ENCODE measurements at regions not wholly inside any gene's neighbourhood (a gene's known extent, or its start where the extent isn't known, plus 50 kb on each side); places are given as distances from the start of the nearest gene placed in this dataset.

- TF ChIP-seq POLR2A (IDR thresholded peaks at IDR 0.05) (no peak), CTCF (IDR thresholded peaks at IDR 0.05) (no peak)
Measured at GRCh38 chr5:53191548-53192165, 82.1 kb upstream of the MOCS2 start.

All from Peyer's patch (tissue), 4 donors.